B cell (primary cell): ENCODE measurements at regions not wholly inside any gene's neighbourhood (a gene's known extent, or its start where the extent isn't known, plus 50 kb on each side); places are given as distances from the start of the nearest gene placed in this dataset.

Source experiments
- EZH2 ChIP-seq: IDR thresholded peaks from 2 replicates; pipeline ENCODE4 v1.6.1; 2012; ENCODE audit warnings: borderline replicate concordance, low read depth, mild to moderate bottlenecking, moderate library complexity, low read length; ENCODE audit not compliant: insufficient read depth, poor library complexity, severe bottlenecking
- TF ChIP-seq, protein P1 (sequence below): fragments of 200-600 bp; IDR thresholded peaks from one replicate; pipeline ENCODE4 v1.8.0; 2022; ENCODE audit warnings: antibody characterized with exemption, mild to moderate bottlenecking

DNA sequence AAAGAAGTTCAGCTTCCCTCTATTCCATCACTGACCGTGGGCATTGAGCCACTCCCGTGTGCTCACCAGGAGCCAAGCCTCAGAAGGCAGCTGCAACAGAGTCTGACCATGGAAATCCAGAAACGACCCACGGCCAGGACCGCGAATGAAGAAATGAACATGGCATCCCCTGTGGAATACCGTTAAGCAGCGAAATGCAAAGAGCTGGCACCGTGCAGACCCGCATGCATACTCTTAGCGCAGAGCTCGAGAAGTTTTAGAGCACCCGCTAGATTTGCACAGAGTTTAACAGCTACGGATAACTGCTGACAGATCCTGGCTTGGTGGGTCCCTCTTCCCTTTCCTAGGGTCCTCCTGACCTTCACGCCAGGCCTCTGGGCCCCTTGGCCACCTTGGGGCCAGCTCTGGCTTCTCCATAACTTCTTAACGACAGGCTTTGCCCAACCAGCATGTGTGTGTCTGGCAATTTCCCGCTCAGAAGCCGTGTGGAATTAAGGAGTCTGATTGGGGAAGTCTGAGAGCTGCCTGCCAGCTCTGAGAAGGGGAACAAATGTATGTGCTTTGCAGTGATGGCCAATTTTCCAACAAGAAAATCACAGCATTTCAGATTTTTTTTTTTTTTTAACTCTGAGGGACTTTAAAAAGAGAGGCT is 75.3 kb upstream of the COL5A1 start:
- TF ChIP-seq, protein P1, sequence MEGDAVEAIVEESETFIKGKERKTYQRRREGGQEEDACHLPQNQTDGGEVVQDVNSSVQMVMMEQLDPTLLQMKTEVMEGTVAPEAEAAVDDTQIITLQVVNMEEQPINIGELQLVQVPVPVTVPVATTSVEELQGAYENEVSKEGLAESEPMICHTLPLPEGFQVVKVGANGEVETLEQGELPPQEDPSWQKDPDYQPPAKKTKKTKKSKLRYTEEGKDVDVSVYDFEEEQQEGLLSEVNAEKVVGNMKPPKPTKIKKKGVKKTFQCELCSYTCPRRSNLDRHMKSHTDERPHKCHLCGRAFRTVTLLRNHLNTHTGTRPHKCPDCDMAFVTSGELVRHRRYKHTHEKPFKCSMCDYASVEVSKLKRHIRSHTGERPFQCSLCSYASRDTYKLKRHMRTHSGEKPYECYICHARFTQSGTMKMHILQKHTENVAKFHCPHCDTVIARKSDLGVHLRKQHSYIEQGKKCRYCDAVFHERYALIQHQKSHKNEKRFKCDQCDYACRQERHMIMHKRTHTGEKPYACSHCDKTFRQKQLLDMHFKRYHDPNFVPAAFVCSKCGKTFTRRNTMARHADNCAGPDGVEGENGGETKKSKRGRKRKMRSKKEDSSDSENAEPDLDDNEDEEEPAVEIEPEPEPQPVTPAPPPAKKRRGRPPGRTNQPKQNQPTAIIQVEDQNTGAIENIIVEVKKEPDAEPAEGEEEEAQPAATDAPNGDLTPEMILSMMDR, result no peak
- TF ChIP-seq EZH2, result no peak
